Lung (tissue), 11 donors: ENCODE measurements at regions not wholly inside any gene's neighbourhood (a gene's known extent, or its start where the extent isn't known, plus 50 kb on each side); places are given as distances from the start of the nearest gene placed in this dataset.

Experiments used
- ATAC-seq: fragments of 200-7000 bp; cut with Tn5 transposase; one replicate; pipeline ENCODE4 v1.9.1; 2020; ENCODE audit warnings: moderate number of reproducible peaks; ENCODE audit not compliant: insufficient read depth, low FRiP score
- DNase-seq, 3 donors: peaks; one replicate each; pipeline ENCODE4 v3.0.0-alpha.2; 2013 to 2017
- H3K27ac ChIP-seq, 2 donors: one replicate each; pipeline ENCODE4 v1.5.1; 2013; ENCODE audit warnings: mild to moderate bottlenecking in 2 of 2, moderate library complexity in 2 of 2, control low read depth in 1 of 2, inconsistent platforms in 1 of 2, low read depth in 1 of 2, low read length in 1 of 2
- H3K27me3 ChIP-seq, 3 donors: one replicate each; pipeline ENCODE4 v1.5.1; 2013; ENCODE audit warnings: low read length in 2 of 3; ENCODE audit not compliant: control insufficient read depth in 3 of 3, insufficient read depth in 3 of 3
- H3K36me3 ChIP-seq, 4 donors: one replicate each; pipeline ENCODE4 v1.5.1; 2013; ENCODE audit warnings: low read length in 4 of 4, mild to moderate bottlenecking in 1 of 4, moderate library complexity in 1 of 4; ENCODE audit not compliant: control insufficient read depth in 4 of 4, insufficient read depth in 4 of 4
- H3K4me1 ChIP-seq, 5 donors: one replicate each; pipeline ENCODE4 v1.5.1; 2013; ENCODE audit warnings: low read length in 5 of 5, mild to moderate bottlenecking in 2 of 5, moderate library complexity in 1 of 5; ENCODE audit not compliant: control insufficient read depth in 5 of 5, insufficient read depth in 5 of 5
- H3K4me3 ChIP-seq: one replicate; pipeline ENCODE4 v1.5.1; 2013; ENCODE audit warnings: mild to moderate bottlenecking, control low read depth, moderate library complexity
- H3K9ac ChIP-seq, 2 donors: one replicate each; pipeline ENCODE4 v1.5.1; 2013; ENCODE audit warnings: low read length in 2 of 2, control low read depth in 1 of 2; ENCODE audit not compliant: insufficient read depth in 1 of 2
- H3K9me3 ChIP-seq, 4 donors: one replicate each; pipeline ENCODE4 v1.5.1; 2013; ENCODE audit warnings: low read length in 3 of 4, mild to moderate bottlenecking in 1 of 4, moderate library complexity in 1 of 4; ENCODE audit not compliant: control insufficient read depth in 4 of 4, insufficient read depth in 3 of 4
- CTCF ChIP-seq: IDR thresholded peaks from 2 replicates; pipeline ENCODE4 v1.5.1; 2012; ENCODE audit warnings: mild to moderate bottlenecking; ENCODE audit errors: control extremely low read depth, extremely low read depth
- WGBS, 2 donors: extraction: QIAGEN DNeasy Blood & Tissue Kit; methylation state at CpG; one replicate each; pipeline ENCODE4 v1.1.7; 2013; 5-methylcytosine and 5-hydroxymethylcytosine counted together
- donor health status: control.
- donor health status: control.
- donor health status: Bipolar disorder and iron deficiency.
- donor health status: healthy.
- donor health status: DM: yes; HTN: yes; CAD: no.

- TF ChIP-seq CTCF = no peak
Observed at GRCh38 chr13:82374719-82375118, 1507.6 kb downstream of the SLITRK1 start.

GRCh38 chr13:82370316-82370715, 1512.0 kb downstream of the SLITRK1 start:
- TF ChIP-seq CTCF = no peak
- H3K27me3 ChIP-seq = no peaks in the 10 kb centered on the region
- no peak for DNase-seq
- H3K4me1 ChIP-seq = no peaks in the 10 kb centered on the region
- 57 to 80% methylated on average over 1 of the region's 1 CpG for WGBS, 2 donors
- ATAC-seq = no peak
- no peak overlapping the region for H3K4me3 ChIP-seq
- no peak overlapping the region for H3K9ac ChIP-seq
- H3K27ac ChIP-seq = no peak overlapping the region
- no peaks in the 10 kb centered on the region for H3K36me3 ChIP-seq
- H3K9me3 ChIP-seq = no peaks in the 10 kb centered on the region

More at GRCh38 chr13:82374719-82375118, 1507.6 kb downstream of the SLITRK1 start:
- no peak for ATAC-seq
- Histone ChIP-seq H3K27ac (no peak overlapping the region), H3K9me3 (no peaks in the 10 kb centered on the region), H3K27me3 (no peaks in the 10 kb centered on the region), H3K36me3 (no peaks in the 10 kb centered on the region), H3K4me1 (no peaks in the 10 kb centered on the region), H3K4me3 (no peak overlapping the region), H3K9ac (no peak overlapping the region)
- DNase-seq = no peak

- no peak for TF ChIP-seq CTCF
- H3K9me3 ChIP-seq = no peaks in the 10 kb centered on the region
- H3K4me1 ChIP-seq = no peaks in the 10 kb centered on the region
- H3K9ac ChIP-seq = no peak overlapping the region
- DNase-seq (no peak), ATAC-seq (no peak)
- H3K4me3 ChIP-seq = no peak overlapping the region
- H3K36me3 ChIP-seq = no peaks in the 10 kb centered on the region
- no peaks in the 10 kb centered on the region for H3K27me3 ChIP-seq
- H3K27ac ChIP-seq = no peak overlapping the region
Observed at GRCh38 chr13:82364525-82364924, 1517.7 kb downstream of the SLITRK1 start.

GRCh38 chr13:82358284-82358683, 1524.0 kb downstream of the SLITRK1 start:
- no peak for TF ChIP-seq CTCF
- no peaks in the 10 kb centered on the region for H3K36me3 ChIP-seq
- H3K27ac ChIP-seq = no peak overlapping the region
- no peaks in the 10 kb centered on the region for H3K27me3 ChIP-seq
- DNase-seq (no peak), ATAC-seq (no peak)
- H3K9ac ChIP-seq = no peak overlapping the region
- no peaks in the 10 kb centered on the region for H3K9me3 ChIP-seq
- H3K4me1 ChIP-seq = no peaks in the 10 kb centered on the region
- H3K4me3 ChIP-seq = no peak overlapping the region
- WGBS, 2 donors = 65 to 79% methylated on average over 1 of the region's 1 CpG
